Bone marrow (tissue), 2 donors: ENCODE measurements at regions not wholly inside any gene's neighbourhood (a gene's known extent, or its start where the extent isn't known, plus 50 kb on each side); places are given as distances from the start of the nearest gene placed in this dataset.

Experiments
- DNase-seq, 2 donors: peaks; one replicate each; lab custom pipeline; 2025; lab: John Stamatoyannopoulos, UW

DNA sequence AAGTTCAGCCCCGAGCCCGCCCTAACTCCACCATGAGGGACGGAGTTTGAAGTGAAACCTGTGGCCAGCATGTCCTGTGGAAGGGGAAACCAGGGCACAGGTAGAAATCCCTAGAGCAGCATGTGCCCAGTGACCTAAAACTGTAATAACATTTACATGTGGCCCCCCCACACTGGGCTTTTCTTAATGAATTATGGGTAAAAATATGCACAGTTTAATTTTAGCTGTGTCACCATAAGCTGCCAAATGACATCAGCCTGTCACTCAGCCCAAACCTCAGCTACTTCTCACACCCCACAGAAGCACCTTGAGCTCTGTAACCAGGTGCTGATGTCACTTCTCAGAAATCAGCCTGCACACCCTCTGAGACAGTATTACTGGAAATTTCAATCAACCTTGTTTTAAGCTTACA, 50.0 kb upstream of the SLC19A1 start:
- no peak for DNase-seq

DNA sequence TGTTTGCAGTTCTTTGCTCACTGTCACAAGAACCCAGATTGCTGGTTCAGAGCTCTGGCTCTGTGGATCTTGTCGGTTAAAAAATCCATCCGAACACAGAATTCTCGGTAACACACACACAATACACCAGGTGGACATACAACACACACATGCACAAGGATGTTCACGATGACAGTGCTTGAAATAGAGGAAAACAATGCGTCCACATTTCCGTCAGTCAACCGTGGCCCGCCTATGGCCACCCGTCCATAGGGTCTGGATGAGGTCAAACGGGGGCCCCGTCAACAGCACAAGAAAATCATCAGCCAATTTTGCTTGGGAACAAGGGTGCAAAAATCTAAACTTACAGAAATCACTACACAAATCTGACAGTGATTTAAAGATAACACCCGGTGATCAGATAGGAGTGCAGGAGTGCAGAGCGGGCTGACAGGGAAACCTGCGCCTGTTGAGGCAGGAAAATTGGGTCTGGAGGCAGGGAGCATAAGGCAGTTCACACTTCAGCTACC, 50.4 kb upstream of the SLC19A1 start:
- DNase-seq: no peak

DNA sequence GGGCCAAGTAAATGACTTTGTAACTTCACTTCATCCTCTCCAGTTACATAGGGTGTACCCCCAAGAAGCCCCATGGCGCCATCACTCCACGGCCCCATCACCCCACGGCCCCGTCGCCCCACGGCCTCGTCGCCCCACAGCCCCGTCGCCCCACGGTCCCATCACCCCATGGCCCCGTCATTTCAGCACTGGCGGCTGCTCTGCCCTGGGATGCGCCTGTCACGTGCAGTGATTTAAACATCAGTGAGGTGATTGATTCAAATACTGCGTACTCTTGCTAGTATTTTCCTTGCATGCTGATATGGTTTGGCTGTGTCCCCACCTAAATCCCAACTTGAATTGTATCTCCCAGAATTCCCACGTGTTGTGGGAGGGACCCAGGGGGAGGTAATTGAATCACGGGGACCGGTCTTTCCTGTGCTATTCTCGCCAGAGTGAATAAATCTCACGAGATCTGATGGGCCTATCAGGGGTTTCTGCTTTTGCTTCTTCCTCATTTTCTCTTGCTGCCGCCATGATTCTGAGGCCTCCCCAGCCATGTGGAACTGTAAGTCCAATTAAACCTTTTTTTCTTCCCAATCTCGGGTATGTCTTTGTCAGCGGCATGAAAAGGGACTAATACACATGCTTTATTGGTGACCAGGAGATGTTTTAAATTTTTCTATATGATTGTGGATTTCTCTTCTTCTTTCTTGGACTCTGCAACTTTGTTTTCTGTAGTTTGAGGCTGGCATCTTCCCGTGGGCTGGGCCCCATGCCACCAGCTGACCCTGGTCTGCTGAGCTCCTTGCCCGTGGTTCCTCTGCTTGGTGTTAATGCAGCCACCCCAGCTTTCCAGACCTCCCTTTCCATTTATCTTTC, 50.1 kb upstream of the PCBP3 start:
- DNase-seq: peak in 1 of 2 donors; percentile 26
